ENCODE measurements at regions not wholly inside any gene's neighbourhood (a gene's known extent, or its start where the extent isn't known, plus 50 kb on each side); places are given as distances from the start of the nearest gene placed in this dataset.

DNA sequence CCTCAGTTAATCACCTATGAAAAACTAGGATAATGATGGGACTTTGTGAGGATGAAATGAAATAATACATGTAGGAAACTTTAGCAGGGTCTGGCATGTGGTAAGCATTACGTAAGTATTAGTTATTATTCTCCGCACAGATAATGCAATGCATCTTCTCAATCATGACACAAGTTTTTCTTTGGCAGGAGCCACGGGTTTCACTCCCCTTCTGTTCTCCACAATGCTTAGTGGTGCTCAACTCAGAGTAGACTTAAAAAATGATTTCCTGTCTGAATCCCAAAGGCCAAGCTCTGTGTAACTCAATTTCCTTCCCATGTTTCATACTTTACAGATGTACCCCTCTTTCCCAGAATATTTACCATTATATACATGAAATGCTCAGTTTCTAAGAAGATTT is 82.9 kb downstream of the CCDC34 start:
- TF ChIP-seq, protein P1, sequence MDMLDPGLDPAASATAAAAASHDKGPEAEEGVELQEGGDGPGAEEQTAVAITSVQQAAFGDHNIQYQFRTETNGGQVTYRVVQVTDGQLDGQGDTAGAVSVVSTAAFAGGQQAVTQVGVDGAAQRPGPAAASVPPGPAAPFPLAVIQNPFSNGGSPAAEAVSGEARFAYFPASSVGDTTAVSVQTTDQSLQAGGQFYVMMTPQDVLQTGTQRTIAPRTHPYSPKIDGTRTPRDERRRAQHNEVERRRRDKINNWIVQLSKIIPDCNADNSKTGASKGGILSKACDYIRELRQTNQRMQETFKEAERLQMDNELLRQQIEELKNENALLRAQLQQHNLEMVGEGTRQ (IDR thresholded peaks at IDR 0.05; ENCODE audit: borderline replicate concordance, low read depth, low read length), result no peak
- no peak for TF ChIP-seq ELF1 (IDR thresholded peaks at IDR 0.05)
- TF ChIP-seq, protein P2, sequence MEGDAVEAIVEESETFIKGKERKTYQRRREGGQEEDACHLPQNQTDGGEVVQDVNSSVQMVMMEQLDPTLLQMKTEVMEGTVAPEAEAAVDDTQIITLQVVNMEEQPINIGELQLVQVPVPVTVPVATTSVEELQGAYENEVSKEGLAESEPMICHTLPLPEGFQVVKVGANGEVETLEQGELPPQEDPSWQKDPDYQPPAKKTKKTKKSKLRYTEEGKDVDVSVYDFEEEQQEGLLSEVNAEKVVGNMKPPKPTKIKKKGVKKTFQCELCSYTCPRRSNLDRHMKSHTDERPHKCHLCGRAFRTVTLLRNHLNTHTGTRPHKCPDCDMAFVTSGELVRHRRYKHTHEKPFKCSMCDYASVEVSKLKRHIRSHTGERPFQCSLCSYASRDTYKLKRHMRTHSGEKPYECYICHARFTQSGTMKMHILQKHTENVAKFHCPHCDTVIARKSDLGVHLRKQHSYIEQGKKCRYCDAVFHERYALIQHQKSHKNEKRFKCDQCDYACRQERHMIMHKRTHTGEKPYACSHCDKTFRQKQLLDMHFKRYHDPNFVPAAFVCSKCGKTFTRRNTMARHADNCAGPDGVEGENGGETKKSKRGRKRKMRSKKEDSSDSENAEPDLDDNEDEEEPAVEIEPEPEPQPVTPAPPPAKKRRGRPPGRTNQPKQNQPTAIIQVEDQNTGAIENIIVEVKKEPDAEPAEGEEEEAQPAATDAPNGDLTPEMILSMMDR (IDR thresholded peaks at IDR 0.05), result no peak
- no peak for TF ChIP-seq TEAD4 (IDR thresholded peaks at IDR 0.05; ENCODE audit: borderline replicate concordance, insufficient read depth)
- TF ChIP-seq, protein P3, sequence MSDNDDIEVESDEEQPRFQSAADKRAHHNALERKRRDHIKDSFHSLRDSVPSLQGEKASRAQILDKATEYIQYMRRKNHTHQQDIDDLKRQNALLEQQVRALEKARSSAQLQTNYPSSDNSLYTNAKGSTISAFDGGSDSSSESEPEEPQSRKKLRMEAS (IDR thresholded peaks at IDR 0.05; ENCODE audit: low read depth), result no peak
- TF ChIP-seq GABPA (IDR thresholded peaks at IDR 0.05; ENCODE audit: low read depth), result no peak
- TF ChIP-seq RXRA (IDR thresholded peaks at IDR 0.05; ENCODE audit: borderline replicate concordance, low read depth), result no peak
- TF ChIP-seq RFX5 (IDR thresholded peaks at IDR 0.05; ENCODE audit: low read length), result no peak
- no peak for TF ChIP-seq FOXJ3 (CRISPR knock-in tag; IDR thresholded peaks at IDR 0.05)
- no peak for TF ChIP-seq MXI1 (IDR thresholded peaks at IDR 0.05; ENCODE audit: low read depth, low read length)
- TF ChIP-seq, protein P4, sequence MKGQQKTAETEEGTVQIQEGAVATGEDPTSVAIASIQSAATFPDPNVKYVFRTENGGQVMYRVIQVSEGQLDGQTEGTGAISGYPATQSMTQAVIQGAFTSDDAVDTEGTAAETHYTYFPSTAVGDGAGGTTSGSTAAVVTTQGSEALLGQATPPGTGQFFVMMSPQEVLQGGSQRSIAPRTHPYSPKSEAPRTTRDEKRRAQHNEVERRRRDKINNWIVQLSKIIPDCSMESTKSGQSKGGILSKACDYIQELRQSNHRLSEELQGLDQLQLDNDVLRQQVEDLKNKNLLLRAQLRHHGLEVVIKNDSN (IDR thresholded peaks at IDR 0.05; ENCODE audit: borderline replicate concordance, low read depth), result no peak
- no peak for TF ChIP-seq FOXM1 (IDR thresholded peaks at IDR 0.05; ENCODE audit: low read depth)
- TF ChIP-seq YY1 (IDR thresholded peaks at IDR 0.05; ENCODE audit: low read depth), result no peak
- no peak for TF ChIP-seq NFIC (IDR thresholded peaks at IDR 0.05; ENCODE audit: borderline replicate concordance)
- no peak for TF ChIP-seq EZH2phosphoT487 (IDR thresholded peaks at IDR 0.05; ENCODE audit: borderline replicate concordance, low read depth)
- no peak for TF ChIP-seq TCF12 (IDR thresholded peaks at IDR 0.05)
- no peak for TF ChIP-seq SIN3A (IDR thresholded peaks at IDR 0.05; ENCODE audit: borderline replicate concordance, low read depth, low read length)
- TF ChIP-seq, protein P5, sequence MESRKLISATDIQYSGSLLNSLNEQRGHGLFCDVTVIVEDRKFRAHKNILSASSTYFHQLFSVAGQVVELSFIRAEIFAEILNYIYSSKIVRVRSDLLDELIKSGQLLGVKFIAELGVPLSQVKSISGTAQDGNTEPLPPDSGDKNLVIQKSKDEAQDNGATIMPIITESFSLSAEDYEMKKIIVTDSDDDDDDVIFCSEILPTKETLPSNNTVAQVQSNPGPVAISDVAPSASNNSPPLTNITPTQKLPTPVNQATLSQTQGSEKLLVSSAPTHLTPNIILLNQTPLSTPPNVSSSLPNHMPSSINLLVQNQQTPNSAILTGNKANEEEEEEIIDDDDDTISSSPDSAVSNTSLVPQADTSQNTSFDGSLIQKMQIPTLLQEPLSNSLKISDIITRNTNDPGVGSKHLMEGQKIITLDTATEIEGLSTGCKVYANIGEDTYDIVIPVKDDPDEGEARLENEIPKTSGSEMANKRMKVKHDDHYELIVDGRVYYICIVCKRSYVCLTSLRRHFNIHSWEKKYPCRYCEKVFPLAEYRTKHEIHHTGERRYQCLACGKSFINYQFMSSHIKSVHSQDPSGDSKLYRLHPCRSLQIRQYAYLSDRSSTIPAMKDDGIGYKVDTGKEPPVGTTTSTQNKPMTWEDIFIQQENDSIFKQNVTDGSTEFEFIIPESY (IDR thresholded peaks at IDR 0.05; ENCODE audit: borderline replicate concordance, low read depth), result no peak
- TF ChIP-seq EP300 (IDR thresholded peaks at IDR 0.05; ENCODE audit: borderline replicate concordance in 1 of 2, low read depth in 1 of 2, low read length in 1 of 2), result no peak
- Histone ChIP-seq H3K27ac (ENCODE audit: low read depth in 2 of 2, low read length in 1 of 2) (no peak overlapping the region), H3K79me2 (ENCODE audit: insufficient read depth) (no peaks in the 10 kb centered on the region), H3K9me2 (no peaks in the 10 kb centered on the region), H3K9me3 (no peaks in the 10 kb centered on the region), H2AFZ (ENCODE audit: low read depth) (no peak overlapping the region), H3K9ac (no peak overlapping the region), H3K4me2 (no peak overlapping the region), H3K4me3 (ENCODE audit: low read depth in 2 of 2, low read length in 1 of 2) (no peak overlapping the region), H4K20me1 (ENCODE audit: insufficient read depth) (no peaks in the 10 kb centered on the region), H3F3A (replicated peaks; ENCODE audit: insufficient read depth) (peaks cover 17% of the 10 kb centered on the region), H3K27me3 (ENCODE audit: insufficient read depth) (no peaks in the 10 kb centered on the region), H3K36me3 (replicated peaks in 1 of 2; ENCODE audit: control insufficient read depth in 1 of 2, insufficient read depth in 2 of 2, low read length in 1 of 2) (no peaks in the 10 kb centered on the region), H3K4me1 (ENCODE audit: control insufficient read depth in 1 of 2, insufficient read depth in 2 of 2, low read depth in 1 of 2, low read length in 1 of 2) (peaks cover 11 to 12% of the 10 kb centered on the region in 2 experiments; a peak in 3 of 4 replicates)
- POLR2A ChIA-PET, result no interaction called here
- WGBS (ENCODE audit: low lambda C conversion rate), result 65% methylated on average over 3 of the region's 3 CpGs
- DNase-seq, result no peak
- CTCF ChIA-PET, result interaction anchor here (1.0 to 1.2 kb wide), 2 partner anchors 9 to 96 kb away, joined by 3 read pairs; no protein-coding TSS in a partner anchor

All from SK-N-SH (cell line).